ENCODE measurements at regions not wholly inside any gene's neighbourhood (a gene's known extent, or its start where the extent isn't known, plus 50 kb on each side); places are given as distances from the start of the nearest gene placed in this dataset.

- no peak for TF ChIP-seq REST (IDR thresholded peaks at IDR 0.05; ENCODE audit: low read depth)
- no peak for TF ChIP-seq ATF3 (IDR thresholded peaks at IDR 0.05)
- TF ChIP-seq ZNF274 (IDR thresholded peaks at IDR 0.05; ENCODE audit: low read depth, low read length): no peak
- TF ChIP-seq POLR2A (IDR thresholded peaks at IDR 0.05; ENCODE audit: borderline replicate concordance, extremely low read depth, insufficient read depth, insufficient read length): no peak
- TF ChIP-seq RAD21 (IDR thresholded peaks at IDR 0.05; ENCODE audit: low read depth): peak; percentile 14; the same call in 1 of the 2 replicates
- peak; percentile 25; the same call in 1 of the 2 replicates for TF ChIP-seq CBX3 (IDR thresholded peaks at IDR 0.05; ENCODE audit: low read depth)
- peak; percentile 33; the same call in 1 of the 2 replicates for TF ChIP-seq FOSL1 (IDR thresholded peaks at IDR 0.05; ENCODE audit: low read depth)
- TF ChIP-seq TCF7L2 (IDR thresholded peaks at IDR 0.05; ENCODE audit: borderline replicate concordance, extremely low read depth, insufficient read depth, insufficient read length): no peak
Measured at GRCh38 chr2:234137400-234138014, 87.0 kb downstream of the SPP2 start (continued).

GRCh38 chr2:234136461-234136860, 86.0 kb downstream of the SPP2 start:
- no peak for DNase-seq (ENCODE audit: low read depth, low spot score)
- 0 out of 2 replicates have a peak, but pooled peaks have one; percentile 18 for ATAC-seq
- ChIA-PET POLR2A (no interaction called here), RAD21 (ENCODE audit: low non-redundant PET in 1 of 2, low total read pairs in 2 of 2, uncharacterized antibody in 2 of 2, unreplicated experiment in 2 of 2) (no interaction called here), CTCF (interaction anchor here (1.7 kb wide), 1 partner anchor 409 kb away, joined by 6 read pairs; no protein-coding TSS in a partner anchor)
- no TSS peak for BruUV-seq (replicated peaks)
- no peak overlapping the region for H3K4me3 ChIP-seq (replicated peaks in 1 of 2; ENCODE audit: low read depth in 1 of 2, low read length in 2 of 2)
- H4K20me1 ChIP-seq (ENCODE audit: insufficient read depth): no peaks in the 10 kb centered on the region
- H3K4me2 ChIP-seq (ENCODE audit: low read length): peak overlapping the region; percentile 49; the same call in 1 of the 2 replicates
- no peaks in the 10 kb centered on the region for H3K27me3 ChIP-seq (ENCODE audit: insufficient read depth, low read length)
- no peak overlapping the region for H3K27ac ChIP-seq (ENCODE audit: low read depth, low read length)
- no peaks in the 10 kb centered on the region for H3K79me2 ChIP-seq (ENCODE audit: insufficient read depth, low read length)
- H3K9me3 ChIP-seq (ENCODE audit: control insufficient read depth in 1 of 2, insufficient read depth in 1 of 2, low read depth in 1 of 2, low read length in 2 of 2): no peaks in the 10 kb centered on the region
- no peak for TF ChIP-seq ELF1 (IDR thresholded peaks at IDR 0.05; ENCODE audit: borderline replicate concordance, low read depth)
- TF ChIP-seq ZNF274 (IDR thresholded peaks at IDR 0.05; ENCODE audit: low read depth, low read length): no peak
- TF ChIP-seq REST (IDR thresholded peaks at IDR 0.05; ENCODE audit: low read depth): no peak
- no peak for TF ChIP-seq RAD21 (IDR thresholded peaks at IDR 0.05; ENCODE audit: low read depth)
- no peak for TF ChIP-seq TCF7L2 (IDR thresholded peaks at IDR 0.05; ENCODE audit: borderline replicate concordance, extremely low read depth, insufficient read depth, insufficient read length)
- TF ChIP-seq ATF3 (IDR thresholded peaks at IDR 0.05): no peak
- no peak for TF ChIP-seq ZFX (IDR thresholded peaks at IDR 0.05)
- no peak for TF ChIP-seq JUND (IDR thresholded peaks at IDR 0.05)
- no peak for TF ChIP-seq CEBPB (IDR thresholded peaks at IDR 0.05; ENCODE audit: low read depth)
- TF ChIP-seq YY1 (IDR thresholded peaks at IDR 0.05; ENCODE audit: extremely low read depth, insufficient replicate concordance, low read depth, low read length): no peak
- TF ChIP-seq EGR1 (IDR thresholded peaks at IDR 0.05; ENCODE audit: low read depth): no peak
- TF ChIP-seq EZH2 (IDR thresholded peaks at IDR 0.05): no peak
- no peak for TF ChIP-seq POLR2AphosphoS5 (IDR thresholded peaks at IDR 0.05; ENCODE audit: low read depth, low read length)
- no peak for TF ChIP-seq SRF (IDR thresholded peaks at IDR 0.05; ENCODE audit: low read depth)
- no peaks in the 10 kb centered on the region for H3K9me2 ChIP-seq (ENCODE audit: insufficient read depth)
- H3K4me1 ChIP-seq (ENCODE audit: control insufficient read depth in 1 of 2, insufficient read depth in 2 of 2, low read length in 2 of 2): peaks cover 8 to 33% of the 10 kb centered on the region in 2 experiments; a peak in 3 of 4 replicates
- H3K36me3 ChIP-seq (ENCODE audit: control insufficient read depth in 1 of 2, insufficient read depth in 2 of 2, low read length in 2 of 2): no peaks in the 10 kb centered on the region
- H3K9ac ChIP-seq (ENCODE audit: low read length): no peak overlapping the region
- intact Hi-C loops (cut with micrococcal nuclease): loop anchor here (5.0 to 10.0 kb wide), 2 partner anchors 288 to 976 kb away; no protein-coding TSS in a partner anchor
- peak overlapping the region; percentile 84 for H2AFZ ChIP-seq (ENCODE audit: low read depth, low read length, poor library complexity, severe bottlenecking)

All from HCT116 (cell line).